GM06990 (cell line): ENCODE measurements at regions not wholly inside any gene's neighbourhood (a gene's known extent, or its start where the extent isn't known, plus 50 kb on each side); places are given as distances from the start of the nearest gene placed in this dataset.

Experiments
- DNase-seq: peaks from one replicate; pipeline ENCODE4 v3.0.0-alpha.2; 2011; ENCODE audit not compliant: insufficient read length; ENCODE audit errors: extremely low read depth
- H3K27me3 ChIP-seq: replicated peaks from 2 replicates; pipeline ENCODE4 v1.6.0; 2011; ENCODE audit warnings: low read length; ENCODE audit not compliant: control insufficient read depth, insufficient read depth
- H3K36me3 ChIP-seq: 2 replicates; pipeline ENCODE4 v1.5.1; 2011; ENCODE audit warnings: low read length; ENCODE audit not compliant: control insufficient read depth, insufficient read depth
- H3K4me3 ChIP-seq: replicated peaks from 2 replicates; pipeline ENCODE4 v1.5.1; 2011; ENCODE audit warnings: low read depth, mild to moderate bottlenecking, control low read depth, low read length
- TF ChIP-seq, protein P1 (sequence below): IDR thresholded peaks from 2 replicates; pipeline ENCODE4 v1.5.1; 2011; ENCODE audit warnings: low read length, control low read depth, mild to moderate bottlenecking, inconsistent platforms; ENCODE audit not compliant: insufficient read depth, poor library complexity, severe bottlenecking

DNA sequence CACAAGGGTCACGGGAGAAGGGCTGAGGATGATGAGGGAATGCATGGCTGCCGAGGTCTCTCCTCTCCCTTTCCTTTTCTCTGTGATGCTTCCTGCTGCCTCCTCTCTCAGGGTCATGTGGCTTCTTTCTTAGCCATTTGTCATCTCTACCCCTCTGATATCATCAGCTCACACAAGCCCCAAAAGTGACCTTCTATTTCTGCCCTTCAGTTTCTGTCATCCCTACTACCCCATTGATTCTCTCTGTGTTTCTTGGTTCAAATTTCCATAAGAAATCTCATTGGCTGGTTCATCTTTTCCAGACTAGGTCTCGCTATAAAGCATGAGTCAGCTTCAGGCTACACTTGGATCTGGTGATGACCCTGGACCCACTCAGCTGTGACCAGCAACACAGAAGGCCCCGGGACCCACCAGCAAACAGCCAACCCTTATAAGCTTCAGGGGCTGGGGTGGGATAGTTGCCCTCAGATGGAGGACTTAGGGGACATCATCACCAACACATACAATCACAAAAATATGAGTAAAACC, 284.3 kb downstream of the SKAP2 start:
- no peaks in the 10 kb centered on the region for H3K36me3 ChIP-seq
- peaks cover 3% of the 10 kb centered on the region for H3K27me3 ChIP-seq
- DNase-seq = no peak
- no peak overlapping the region for H3K4me3 ChIP-seq
- TF ChIP-seq, protein P1, sequence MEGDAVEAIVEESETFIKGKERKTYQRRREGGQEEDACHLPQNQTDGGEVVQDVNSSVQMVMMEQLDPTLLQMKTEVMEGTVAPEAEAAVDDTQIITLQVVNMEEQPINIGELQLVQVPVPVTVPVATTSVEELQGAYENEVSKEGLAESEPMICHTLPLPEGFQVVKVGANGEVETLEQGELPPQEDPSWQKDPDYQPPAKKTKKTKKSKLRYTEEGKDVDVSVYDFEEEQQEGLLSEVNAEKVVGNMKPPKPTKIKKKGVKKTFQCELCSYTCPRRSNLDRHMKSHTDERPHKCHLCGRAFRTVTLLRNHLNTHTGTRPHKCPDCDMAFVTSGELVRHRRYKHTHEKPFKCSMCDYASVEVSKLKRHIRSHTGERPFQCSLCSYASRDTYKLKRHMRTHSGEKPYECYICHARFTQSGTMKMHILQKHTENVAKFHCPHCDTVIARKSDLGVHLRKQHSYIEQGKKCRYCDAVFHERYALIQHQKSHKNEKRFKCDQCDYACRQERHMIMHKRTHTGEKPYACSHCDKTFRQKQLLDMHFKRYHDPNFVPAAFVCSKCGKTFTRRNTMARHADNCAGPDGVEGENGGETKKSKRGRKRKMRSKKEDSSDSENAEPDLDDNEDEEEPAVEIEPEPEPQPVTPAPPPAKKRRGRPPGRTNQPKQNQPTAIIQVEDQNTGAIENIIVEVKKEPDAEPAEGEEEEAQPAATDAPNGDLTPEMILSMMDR = no peak

DNA sequence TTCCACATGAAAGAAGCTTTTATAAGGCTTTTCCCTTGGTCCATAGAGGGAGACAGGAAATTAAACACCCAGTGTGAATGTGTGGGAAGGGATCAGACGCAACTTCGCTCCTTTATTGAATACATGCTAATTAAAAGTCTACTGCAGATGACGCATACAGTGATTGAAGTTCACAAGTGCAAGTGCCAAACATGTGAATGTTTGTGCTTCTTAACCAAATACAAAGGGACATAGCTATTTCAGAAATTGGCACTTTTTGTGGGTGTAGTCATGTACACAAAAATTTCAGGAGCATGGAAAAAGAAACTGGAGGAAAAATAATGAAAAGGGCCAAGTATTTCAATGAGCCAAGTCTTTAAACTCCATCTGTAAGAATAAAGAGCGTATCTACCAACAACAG, 283.7 kb downstream of the SKAP2 start:
- Histone ChIP-seq H3K36me3 (no peaks in the 10 kb centered on the region), H3K4me3 (no peak overlapping the region), H3K27me3 (peaks cover 3% of the 10 kb centered on the region)
- DNase-seq = no peak
- TF ChIP-seq, protein P1 = no peak

GRCh38 chr7:26583094-26583648, 281.2 kb downstream of the SKAP2 start:
- peaks cover 1% of the 10 kb centered on the region for H3K27me3 ChIP-seq
- TF ChIP-seq, protein P1 = no peak
- H3K36me3 ChIP-seq = no peaks in the 10 kb centered on the region
- H3K4me3 ChIP-seq = no peak overlapping the region
- DNase-seq = no peak

DNA sequence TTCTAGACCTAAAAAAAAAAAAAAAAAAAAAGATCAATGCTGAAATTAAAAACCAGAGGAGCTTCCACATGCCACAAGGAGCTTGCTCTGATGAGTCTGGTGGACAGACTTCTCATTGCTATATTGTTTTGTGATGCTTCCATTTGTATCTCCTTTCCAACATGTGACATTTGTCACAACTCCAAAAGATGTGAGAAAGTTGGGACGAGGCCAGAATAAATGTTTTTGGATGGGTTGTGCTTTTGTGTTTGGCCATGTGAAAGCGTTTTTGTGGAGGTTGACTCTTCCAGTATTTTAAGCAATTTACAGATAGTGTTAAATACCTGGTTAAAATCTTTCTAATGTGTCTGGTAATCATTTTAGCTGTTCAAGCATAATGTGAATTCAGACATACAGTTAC, 280.1 kb downstream of the SKAP2 start:
- H3K36me3 ChIP-seq = no peaks in the 10 kb centered on the region
- TF ChIP-seq, protein P1 = no peak
- no peak overlapping the region for H3K4me3 ChIP-seq
- H3K27me3 ChIP-seq = no peaks in the 10 kb centered on the region; the same call in 1 of the 2 replicates
- no peak for DNase-seq

DNA sequence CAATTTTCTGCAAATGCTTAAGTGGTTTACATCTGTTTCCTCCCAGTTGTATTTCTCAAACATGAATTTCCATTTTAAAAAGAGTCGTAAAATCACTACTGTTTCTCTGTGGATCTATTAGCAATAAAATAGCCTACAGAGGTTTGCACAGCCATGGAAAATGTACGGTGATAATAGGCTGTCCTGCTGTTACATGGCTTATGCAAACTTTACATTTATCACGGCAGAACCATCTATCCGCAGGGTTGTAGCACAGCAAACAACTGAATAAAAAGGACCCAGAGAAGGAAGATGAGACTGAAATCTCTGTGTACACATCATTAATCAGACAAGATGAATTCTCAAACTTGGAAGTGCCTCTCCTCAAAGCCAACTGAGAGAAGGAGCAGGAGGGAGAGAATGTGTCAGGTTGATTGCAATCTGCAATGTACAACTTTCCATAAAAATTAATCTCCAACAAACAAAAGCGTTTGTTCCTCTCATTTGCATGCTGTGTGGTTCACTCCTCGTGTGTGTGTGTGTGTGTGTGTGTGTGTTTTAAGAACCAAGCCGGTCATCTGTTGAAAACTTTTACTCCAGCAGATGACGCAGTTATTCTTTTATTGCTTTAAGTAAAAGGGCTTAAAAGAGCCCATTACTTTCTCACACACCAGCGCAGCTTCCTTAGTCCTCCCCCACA, 279.3 kb downstream of the SKAP2 start:
- Histone ChIP-seq H3K27me3 (no peaks in the 10 kb centered on the region; the same call in 1 of the 2 replicates), H3K36me3 (no peaks in the 10 kb centered on the region), H3K4me3 (no peak overlapping the region)
- no peak for DNase-seq
- TF ChIP-seq, protein P1 = no peak
